CD4-positive, alpha-beta T cell treated with Interleukin-6 at 100 ng/mL for 8 hours (primary cell): ENCODE measurements at regions not wholly inside any gene's neighbourhood (a gene's known extent, or its start where the extent isn't known, plus 50 kb on each side); places are given as distances from the start of the nearest gene placed in this dataset.
A peak's percentile ranks its signal among the peaks of the same experiment; 100 is the strongest.
"Not testable (repeated sequence)": the region's sequence is repeated elsewhere in the genome, so short reads cannot be mapped to it uniquely, and the experiment has no call there.

Source experiments
- DNase-seq: peaks from one replicate; pipeline ENCODE4 v3.0.0-alpha.2; 2020; ENCODE audit warnings: mixed read lengths, low spot score

DNA sequence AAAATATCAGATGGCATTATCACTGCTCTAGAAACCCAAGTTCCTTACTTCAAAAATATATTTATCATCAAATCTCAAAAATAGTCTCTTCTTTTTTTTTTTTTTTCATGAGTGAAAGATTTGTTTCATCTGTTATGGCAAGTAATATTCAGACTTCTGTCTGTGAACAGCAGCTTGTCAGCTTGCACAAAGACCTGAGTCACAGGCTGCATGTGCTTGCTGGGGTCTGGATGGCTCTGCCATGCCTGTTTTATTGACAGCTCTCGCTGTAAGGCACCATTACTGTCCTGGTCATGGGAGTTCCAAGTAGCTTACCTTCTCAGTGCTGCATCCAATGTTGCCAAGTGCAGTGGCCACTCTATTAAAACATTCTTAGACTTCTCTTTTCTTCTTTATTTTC, 456.4 kb downstream of the GADD45G start:
- no peak for DNase-seq

DNA sequence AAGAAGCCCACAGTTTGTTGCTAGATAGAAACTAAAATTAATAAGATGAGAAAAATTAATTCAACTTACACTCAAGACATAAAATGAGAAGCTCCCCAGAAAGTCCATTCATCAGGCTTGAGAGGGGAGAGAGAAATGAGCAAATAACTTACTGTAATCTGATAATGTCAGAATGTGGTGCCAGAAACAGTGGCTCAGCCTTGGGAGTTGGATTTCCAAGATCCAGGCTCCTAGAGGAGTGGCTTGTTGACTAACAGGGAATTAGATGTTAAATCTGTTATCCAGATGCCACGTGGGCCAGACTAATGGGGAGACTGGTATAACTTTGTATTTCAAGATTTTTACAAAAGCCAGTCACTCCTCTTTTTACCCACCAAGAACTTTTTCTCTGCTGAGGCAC, 458.2 kb downstream of the GADD45G start:
- no peak for DNase-seq

DNA sequence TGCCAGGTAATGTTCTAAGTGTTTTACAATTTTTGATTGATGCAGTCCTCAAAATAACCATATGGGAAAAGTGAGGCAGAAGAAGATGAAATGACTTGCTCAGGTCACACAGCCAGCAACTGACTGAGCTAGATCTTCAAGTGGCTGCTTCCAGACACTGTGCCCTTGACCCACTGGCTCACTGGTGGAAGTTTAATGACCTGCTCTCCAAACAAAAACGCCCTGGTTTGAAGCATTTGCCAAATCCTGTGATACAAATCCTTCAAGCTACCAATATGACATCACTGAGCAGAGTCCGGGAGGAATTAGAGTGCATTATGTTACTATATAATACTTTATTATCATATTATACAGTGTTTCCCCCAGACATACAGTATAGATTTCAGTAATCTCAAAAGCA, 459.4 kb downstream of the GADD45G start:
- DNase-seq, result no peak

DNA sequence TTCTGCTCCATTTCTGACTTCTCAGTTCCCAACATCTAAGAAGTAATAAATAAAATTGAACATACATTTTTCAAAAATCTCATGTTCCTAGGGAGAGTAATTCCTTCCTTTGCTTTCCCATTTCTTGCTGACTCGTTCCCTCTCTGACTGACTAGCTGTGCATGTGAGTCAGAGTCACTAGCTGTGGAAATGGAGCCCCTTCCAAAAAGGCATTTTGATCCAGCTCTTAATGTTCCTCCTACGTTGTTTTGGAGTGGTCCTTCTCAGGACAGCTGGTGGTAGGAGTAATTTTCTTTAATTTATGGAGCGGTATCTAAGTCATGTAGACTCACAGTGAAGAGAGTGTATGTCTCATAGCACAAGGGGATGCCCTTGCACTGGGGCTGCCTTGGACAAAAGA, 460.2 kb downstream of the GADD45G start:
- DNase-seq, result no peak

DNA sequence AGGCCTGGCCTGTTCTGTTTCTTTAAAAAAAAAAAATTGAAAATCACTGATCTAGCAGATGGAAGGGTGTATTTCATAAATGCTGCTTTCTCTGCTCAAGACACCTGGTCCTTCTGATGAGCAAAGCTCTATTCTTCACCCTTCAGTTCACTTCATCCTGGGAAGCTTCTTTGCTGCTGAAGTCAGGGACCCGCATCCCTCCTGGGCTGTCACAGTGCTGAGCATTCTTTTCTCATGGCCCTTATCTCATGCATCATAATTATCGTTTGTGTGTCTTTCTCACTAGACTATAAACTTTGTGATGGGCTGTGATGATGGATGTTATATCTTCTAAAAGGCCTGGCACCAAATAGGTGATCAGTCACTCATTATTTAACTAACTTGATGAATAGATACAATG, 461.0 kb downstream of the GADD45G start:
- no peak for DNase-seq

DNA sequence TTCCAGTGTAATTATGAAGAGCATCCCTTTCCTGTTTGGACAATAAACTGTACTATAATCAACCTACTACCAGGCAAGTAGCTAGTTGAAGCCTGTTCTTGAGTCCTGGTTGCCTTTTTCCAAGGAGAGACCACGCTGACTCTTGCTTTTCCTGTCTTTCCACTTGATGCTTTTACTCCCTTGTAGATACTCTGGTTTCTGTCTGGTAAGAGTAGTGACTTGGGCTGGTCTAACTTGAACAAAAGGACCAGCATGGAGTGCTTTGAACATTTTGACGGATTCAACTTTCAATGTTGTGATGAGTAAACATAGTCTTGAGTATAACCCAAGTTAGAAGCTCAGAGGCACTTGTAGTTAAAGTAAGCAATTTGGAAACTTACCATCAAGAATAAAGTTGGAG, 464.3 kb downstream of the GADD45G start:
- DNase-seq, result no peak

DNA sequence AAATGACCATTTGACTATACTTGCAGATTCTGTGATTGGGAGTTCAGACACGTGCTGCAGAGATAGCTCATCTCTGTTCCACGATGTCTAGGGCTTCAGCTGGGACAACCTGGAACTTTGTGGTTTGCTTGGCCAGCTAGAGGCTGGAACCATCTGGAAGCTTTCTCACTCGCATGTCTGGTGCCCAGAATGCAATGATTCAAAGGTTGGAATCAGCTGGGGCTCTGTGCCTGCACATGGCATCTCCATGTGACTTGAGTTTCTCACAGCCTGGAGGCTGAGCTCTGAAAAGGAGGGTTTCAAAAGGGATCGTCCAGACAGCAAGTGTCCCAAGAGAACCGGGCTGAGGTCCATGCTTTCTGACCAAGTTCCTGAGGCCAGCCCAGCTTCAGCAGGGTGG, 465.2 kb downstream of the GADD45G start:
- no peak for DNase-seq

DNA sequence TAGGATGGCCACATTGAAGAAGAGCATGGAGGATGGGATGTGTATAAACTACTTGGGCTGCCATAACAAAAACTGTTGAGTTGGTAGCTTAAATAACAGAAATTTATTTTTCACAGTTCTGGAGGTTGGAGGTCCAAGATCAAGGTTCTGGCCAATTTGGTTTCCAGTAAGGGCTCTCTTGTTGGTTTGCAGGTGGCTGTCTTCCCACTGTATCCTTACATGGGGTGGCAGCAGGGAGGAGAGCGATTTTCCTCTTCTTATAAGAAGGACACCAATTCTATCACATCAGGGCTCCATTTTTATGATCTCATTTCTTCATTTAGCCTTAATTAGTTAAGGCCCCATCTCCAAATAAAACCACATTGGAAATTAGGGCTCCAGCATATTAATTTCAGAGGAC, 465.7 kb downstream of the GADD45G start:
- no peak for DNase-seq

DNA sequence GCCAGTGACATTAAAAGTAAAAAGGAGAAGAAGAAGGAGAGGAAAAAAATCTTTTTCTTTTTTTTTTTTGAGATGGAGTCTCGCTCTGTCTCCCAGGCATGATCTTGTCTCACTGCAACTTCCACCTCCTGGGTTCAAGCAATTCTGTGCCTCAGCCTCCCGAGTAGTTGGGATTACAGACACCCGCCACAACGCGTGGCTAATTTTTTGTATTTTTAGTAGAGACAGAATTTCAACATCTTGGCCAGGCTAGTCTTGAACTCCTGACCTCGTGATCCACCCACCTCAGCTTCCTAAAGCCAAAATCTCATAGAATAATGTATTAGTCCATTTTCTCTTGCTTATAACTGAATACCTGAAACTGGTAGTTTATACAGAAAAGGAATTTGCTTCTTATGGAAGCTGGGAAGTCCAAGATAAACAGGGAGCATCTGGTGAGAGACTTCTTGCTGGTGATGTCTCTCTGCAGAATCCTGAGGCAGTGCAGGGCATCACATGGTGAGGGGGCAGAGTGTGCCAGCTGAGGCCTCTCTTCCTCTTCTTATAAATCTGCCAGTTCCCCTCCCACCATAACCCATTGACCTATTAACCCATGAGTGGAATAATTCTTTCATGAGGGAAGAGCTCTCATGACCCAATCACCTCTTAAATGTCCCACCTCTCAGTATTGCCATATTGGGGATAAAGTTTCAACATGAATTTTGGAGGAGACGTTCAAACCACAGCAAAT, 466.3 kb downstream of the GADD45G start:
- DNase-seq, result no peak

DNA sequence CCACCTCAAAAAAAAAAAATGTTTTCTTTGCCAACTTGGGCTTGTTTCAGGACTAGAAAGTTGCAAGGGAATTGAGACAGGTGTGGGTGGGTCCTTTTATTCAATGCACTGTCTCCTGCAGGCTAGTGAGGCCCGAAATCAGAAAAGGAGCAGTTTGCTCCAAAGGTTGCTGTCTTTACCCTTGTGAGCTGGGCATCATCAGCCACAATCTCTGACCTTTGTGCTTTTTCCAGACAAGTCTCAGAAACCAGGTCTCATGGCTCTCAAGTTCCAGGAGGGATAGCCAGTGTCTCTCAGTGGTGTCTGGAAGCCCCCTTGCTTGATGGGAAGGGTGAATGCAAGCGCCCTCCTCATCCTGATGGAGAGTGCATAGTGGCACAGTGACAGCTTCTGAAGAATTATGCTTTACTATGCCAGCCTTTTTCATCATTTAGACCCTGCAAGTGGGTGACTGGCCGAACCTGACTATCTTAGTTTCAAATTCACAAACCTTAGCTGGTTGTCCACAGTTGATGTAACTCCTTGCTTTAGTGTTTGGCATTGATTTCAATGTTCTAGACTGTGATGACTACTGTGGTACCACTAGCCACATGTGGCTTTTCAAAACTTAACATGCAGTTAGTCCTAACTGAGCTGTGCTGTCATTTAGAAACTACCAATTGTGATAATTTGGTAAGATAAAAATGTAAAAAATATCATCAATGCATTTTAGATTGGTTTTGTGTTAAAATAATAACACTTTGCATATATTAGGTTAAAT, 468.6 kb downstream of the GADD45G start:
- DNase-seq, result no peak

DNA sequence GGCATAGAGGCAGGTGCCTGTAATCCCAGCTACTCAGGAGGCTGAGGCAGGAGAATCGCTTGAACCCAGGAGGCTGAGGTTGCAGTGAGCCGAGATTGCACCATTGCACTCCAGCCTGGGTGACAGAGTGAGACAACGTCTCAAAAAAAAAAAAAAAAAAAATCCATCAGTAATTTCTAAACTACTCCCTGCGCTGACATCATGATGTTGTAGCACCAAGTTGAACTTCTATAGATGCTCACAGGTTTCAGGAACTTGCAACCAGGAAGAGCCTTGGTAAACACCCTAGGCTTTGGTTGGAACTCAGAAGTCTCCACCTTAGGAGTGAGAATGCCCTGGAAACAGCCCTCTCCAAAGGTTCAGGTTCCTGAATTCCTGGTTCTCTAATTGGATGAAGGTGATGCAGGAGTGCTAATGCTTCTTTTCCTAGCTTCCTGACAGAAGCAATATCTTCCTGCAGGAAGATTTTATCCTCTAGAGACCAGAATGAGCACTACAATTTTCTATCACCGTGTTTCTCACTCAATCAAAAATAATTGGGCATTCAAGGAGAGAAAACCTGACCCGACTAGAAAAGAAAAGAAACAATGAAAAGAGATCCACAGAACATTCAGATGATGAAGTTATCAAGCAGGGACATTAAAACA, 469.6 kb downstream of the GADD45G start:
- no peak for DNase-seq

DNA sequence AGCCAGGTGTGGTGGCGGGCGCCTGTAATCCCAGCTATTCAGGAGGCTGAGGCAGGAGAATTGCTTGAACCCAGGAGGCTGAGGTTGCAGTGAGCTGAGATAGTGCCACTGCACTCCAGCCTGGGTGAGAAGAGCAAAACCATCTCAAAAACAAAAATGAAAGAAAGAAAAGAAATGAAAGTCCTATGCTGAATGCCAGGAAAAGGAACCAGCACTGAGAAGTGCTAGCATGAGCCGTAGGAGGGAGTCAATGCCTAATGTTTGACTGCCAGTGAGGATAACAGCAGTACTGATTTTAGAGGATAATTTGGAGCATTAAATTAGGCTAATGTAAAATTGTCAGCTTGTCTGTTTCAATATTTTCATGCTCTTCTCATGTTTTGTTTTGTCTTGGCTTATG, 472.8 kb downstream of the GADD45G start:
- DNase-seq, result not testable (repeated sequence)

DNA sequence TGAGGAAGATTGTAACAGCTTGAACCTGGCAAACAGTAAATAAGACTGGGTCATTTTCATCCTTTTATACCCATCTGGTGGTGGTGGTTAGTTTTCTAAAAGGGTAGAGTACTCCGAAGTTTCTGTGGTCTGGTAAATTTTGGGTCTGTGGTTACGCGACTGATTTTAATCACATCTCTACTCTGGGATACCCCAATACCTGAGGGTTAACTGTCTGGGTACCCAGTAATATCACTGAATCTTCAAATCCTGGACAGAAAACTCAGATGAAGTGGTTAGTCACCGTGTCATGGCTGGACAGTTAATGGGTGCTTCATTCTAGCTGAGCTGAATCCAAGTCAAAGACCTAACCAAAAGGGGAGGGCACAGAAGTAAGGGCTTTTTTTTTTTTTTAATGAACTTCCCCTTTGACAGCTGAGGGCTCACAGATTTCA, 474.2 kb downstream of the GADD45G start:
- DNase-seq, result no peak

DNA sequence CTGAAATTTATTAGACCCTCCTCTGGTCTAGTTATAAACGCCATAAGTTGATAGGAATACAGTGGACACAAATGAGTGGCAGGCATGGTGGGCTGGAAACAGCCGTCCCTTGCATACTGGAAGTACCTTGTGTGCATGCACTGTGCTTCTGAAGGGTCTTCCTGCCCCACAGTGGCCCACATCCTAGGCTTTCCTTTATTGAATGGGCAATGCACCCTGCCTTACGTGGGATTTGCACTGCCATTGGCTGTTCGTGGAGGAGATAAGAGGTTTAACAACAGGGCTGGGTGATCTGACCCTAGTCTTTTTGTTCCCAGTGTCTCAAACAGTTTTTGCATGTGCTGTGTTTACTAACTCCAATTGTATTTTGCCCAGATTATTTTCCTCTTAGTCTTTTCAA, 480.8 kb downstream of the GADD45G start:
- DNase-seq, result no peak

DNA sequence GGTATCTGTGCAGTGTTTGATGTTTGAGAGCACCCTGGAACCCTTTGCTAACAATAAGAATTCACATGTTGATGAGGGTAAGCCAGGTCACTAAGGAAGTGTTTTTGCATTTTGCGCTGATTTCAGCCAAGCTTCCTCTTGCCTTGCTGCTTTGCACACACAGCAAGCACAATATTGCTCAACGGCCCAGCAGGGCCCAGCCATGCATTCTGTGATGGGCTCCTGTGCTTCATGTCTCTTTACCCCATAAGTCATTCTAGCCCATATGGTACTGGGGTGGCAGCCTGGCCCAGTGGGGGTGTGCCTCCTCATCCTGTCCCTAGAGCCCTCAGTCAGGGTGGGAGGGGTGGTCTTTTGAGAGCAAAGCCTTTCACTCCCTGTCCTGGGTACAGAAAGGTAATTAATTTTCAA, 481.3 kb downstream of the GADD45G start:
- DNase-seq, result no peak

DNA sequence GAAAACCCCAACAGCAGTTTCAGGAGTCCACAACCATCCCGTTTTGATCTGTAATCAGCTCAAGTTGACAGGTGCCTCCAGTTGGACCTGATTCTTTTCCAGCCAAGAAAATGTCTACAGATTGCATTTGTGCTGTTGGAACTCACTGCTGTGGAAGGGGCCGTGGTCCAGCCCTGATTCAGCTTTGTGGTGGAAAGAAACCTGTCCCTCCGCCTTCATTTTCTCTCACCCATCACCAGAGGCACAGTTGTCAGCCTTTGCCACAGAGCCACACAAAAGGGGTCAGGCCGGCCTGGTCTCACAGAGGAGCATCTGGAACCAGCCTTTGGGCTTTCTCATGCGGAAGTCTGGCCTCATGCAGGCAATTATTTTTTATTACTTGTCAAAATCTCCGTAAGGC, 483.6 kb downstream of the GADD45G start:
- no peak for DNase-seq

DNA sequence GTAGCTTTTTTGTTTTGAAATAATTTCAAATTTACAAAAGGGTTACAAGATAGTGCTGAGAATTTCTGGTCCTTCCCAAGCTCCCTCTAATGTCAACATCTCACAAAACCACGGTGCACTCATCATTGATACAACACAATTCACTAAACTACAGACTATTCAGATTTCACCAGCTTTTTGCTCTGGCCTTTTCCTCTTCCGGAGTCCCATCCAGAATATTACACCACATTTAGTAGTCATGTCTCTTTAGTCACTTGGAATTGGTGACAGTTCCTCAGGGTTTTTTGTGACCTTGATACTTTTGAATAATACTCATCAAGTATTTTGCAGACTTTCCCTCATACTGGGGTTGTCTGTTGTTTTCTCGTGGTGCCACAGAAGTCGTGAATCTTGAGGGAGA, 484.0 kb downstream of the GADD45G start:
- DNase-seq, result no peak

DNA sequence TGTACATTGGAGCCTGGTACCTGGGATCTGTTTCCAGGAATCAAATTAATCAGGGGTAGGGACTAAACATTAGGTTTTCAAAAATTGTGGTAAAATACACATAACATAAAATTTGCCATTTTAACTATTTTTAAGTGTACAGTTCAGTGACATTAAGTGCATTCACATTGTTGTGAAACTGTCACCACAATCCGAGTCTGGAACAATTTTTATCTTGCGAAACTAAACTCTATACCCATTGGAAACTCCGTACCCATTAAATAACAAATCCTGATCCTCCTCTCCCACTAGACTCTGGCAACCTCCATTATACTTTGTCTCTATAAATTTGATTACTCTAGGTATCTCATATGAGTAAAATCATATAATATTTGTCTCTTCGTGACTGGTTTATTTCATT, 486.2 kb downstream of the GADD45G start:
- no peak for DNase-seq

DNA sequence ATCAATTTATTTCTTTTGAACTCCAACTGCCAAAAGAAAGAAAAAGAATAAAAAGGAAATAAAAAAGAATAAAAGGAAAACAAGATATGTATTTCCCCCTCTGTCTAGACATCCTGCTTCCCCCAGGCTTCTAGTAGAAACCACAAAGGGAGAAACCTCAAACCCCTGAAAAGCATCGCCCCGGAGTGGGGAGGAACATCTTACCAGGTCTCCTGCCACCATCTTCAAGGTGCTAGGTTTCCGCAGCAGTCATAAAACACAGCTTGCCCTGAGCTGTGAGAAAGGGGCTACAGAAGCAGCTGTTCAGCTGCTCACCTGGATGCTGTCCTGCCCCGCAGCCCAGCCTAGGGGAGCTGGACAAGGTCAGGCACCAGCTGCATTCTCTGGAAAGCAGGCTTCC, 487.7 kb downstream of the GADD45G start:
- peak; percentile 14 for DNase-seq

DNA sequence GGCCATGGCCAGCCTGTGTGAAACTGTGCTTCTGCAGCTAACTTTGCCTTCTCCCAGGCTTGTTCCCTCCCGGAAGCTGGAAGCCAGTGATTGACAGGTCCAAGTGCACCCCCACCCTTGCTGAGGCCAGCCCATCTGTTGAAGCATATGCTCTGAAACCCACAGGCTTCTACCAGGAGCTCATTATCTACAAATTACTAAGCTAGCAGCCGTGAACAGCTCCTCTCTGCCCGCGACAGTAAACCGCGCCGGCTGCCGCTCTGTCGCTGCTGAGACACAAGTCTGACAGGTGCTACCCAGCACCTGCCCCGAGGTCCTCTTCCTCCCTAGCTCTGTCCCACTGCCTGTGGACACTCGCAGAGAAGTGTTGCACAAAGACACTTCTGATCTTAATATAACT, 490.9 kb downstream of the GADD45G start:
- DNase-seq, result no peak

DNA sequence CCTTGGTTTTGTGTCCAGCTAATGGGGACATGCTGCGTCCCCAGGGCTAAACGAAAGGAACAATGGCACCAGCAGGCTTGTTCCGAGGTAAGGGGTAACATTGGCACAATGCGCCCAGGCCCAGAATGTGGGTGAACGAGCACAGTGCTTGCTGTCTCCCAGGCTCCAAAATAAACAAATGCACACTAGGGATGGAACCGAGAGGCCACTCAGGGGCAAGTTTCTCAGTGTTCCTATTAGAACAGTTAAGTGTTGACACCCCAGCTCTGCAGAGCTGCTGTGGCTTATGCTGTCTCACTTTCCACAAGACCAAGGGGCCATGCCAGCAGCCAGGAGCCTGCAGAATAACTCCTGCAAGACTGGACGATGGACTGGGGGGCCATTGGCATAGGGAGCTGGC, 492.4 kb downstream of the GADD45G start:
- no peak for DNase-seq

DNA sequence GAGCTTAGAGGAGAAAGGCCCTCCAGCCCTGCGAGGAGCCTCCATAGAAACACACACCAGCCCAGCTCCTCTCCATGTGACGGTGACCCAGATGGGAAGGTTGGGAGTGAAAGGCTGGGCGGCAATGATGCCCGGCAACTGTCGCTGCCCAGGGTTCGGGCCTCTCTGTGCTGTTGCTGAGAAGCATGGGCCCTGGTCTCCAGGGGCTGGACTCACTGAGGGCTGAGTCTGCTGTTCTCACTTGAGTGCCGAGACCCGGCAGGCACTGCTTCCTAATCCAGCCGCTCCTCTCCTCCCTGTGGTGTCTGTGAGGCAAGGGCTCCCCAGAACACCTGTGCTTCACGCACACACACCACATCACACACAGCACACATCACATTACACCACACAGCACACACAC, 493.6 kb downstream of the GADD45G start:
- no peak for DNase-seq

DNA sequence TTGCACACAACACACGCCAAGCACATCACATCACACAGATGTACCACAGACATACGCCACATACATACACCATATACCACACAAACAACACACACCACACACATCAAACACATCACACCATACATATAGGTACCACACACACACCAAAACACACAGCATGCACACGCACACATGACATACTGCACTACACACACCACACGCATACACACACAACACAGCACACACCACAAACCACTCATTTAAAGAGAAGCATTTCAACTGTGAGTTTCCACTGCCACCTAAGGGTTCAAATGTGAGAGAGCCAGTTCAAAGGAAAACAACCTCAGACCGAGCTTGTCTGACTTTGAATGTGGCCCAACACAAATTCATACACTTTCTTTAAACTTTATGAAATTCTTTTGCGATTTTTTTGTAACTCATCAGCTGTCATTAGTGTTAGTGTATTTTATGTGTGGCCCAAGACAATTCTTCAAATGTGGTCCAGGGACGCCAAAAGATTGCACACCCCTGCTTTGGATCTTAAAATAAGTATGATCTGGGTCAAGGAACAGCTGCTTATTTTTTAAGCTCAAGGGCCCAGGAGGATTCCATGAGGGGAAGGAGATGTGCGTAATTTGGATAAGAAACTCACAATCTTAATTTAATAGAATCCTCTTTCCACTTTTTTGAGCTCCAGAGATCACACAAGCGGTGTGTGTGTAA, 494.6 kb downstream of the GADD45G start:
- no peak for DNase-seq
